AG04450 (cell line): ENCODE measurements at regions not wholly inside any gene's neighbourhood (a gene's known extent, or its start where the extent isn't known, plus 50 kb on each side); places are given as distances from the start of the nearest gene placed in this dataset.

ENCODE experiments used
- CTCF ChIA-PET: fragments of 300-600, 350-600 bp; formaldehyde crosslinking; extraction: SDS; loops from one replicate; lab custom pipeline; 2022; ENCODE audit warnings: antibody characterized with exemption, inconsistent platforms; lab: Charles Lee
- POLR2A ChIA-PET: fragments of 350-600 bp; formaldehyde crosslinking; extraction: SDS; loops from one replicate; lab custom pipeline; 2021; ENCODE audit warnings: antibody characterized with exemption, inconsistent platforms; lab: Yijun Ruan, JAX
- DNase-seq: peaks from one replicate; pipeline ENCODE4 v3.0.0-alpha.2; 2011; ENCODE audit warnings: low read depth, low spot score
- H3K27ac ChIP-seq: one replicate; pipeline ENCODE4 v1.5.1; 2012; ENCODE audit warnings: low read depth, low read length, control low read depth
- H3K27me3 ChIP-seq: one replicate; pipeline ENCODE4 v1.6.0; 2012; ENCODE audit warnings: low read length; ENCODE audit not compliant: control insufficient read depth, insufficient read depth
- H3K4me3 ChIP-seq: 2 replicates; pipeline ENCODE4 v1.5.1; 2011; ENCODE audit warnings: mild to moderate bottlenecking, low read depth, low read length, control low read depth
- H3K9me3 ChIP-seq: 2 replicates; pipeline ENCODE4 v1.5.1; 2012; ENCODE audit warnings: low read length; ENCODE audit not compliant: control insufficient read depth, insufficient read depth
- CTCF ChIP-seq: IDR thresholded peaks from 2 replicates; pipeline ENCODE4 v1.5.1; 2011; ENCODE audit warnings: low read depth, low read length, control low read depth, inconsistent platforms

- Histone ChIP-seq H3K9me3 (no peaks in the 10 kb centered on the region), H3K27ac (no peak overlapping the region), H3K27me3 (no peaks in the 10 kb centered on the region), H3K4me3 (no peak overlapping the region)
- CTCF ChIA-PET = no interaction called here
- TF ChIP-seq CTCF = no peak
- DNase-seq = no peak
- POLR2A ChIA-PET = no interaction called here
These were observed 88.8 kb upstream of the DYRK2 start for GRCh38 chr12:67559751-67560150.

- CTCF ChIA-PET = no interaction called here
These were observed 85.8 kb upstream of the DYRK2 start for GRCh38 chr12:67562513-67563287.

GRCh38 chr12:67568055-67568454 lies 80.5 kb upstream of the DYRK2 start:
- H3K27ac ChIP-seq = no peak overlapping the region
- no peaks in the 10 kb centered on the region for H3K9me3 ChIP-seq
- no peak overlapping the region for H3K4me3 ChIP-seq
- ChIA-PET CTCF (no interaction called here), POLR2A (no interaction called here)
- no peak for DNase-seq
- H3K27me3 ChIP-seq = no peaks in the 10 kb centered on the region
- no peak for TF ChIP-seq CTCF

More at GRCh38 chr12:67562513-67563287, 85.8 kb upstream of the DYRK2 start:
- no peak for DNase-seq
- no peak for TF ChIP-seq CTCF
- Histone ChIP-seq H3K27ac (no peak overlapping the region), H3K4me3 (no peak overlapping the region), H3K9me3 (no peaks in the 10 kb centered on the region), H3K27me3 (no peaks in the 10 kb centered on the region)
- POLR2A ChIA-PET = no interaction called here

GRCh38 chr12:67572492-67572891 lies 76.1 kb upstream of the DYRK2 start:
- Histone ChIP-seq H3K27ac (no peak overlapping the region), H3K27me3 (no peaks in the 10 kb centered on the region), H3K9me3 (no peaks in the 10 kb centered on the region), H3K4me3 (no peak overlapping the region)
- POLR2A ChIA-PET = no interaction called here
- CTCF ChIA-PET = no interaction called here
- no peak for DNase-seq
- no peak for TF ChIP-seq CTCF

GRCh38 chr12:67573566-67573965 lies 75.0 kb upstream of the DYRK2 start:
- H3K4me3 ChIP-seq = no peak overlapping the region
- TF ChIP-seq CTCF = no peak
- DNase-seq = no peak
- ChIA-PET CTCF (no interaction called here), POLR2A (no interaction called here)
- H3K9me3 ChIP-seq = no peaks in the 10 kb centered on the region
- no peaks in the 10 kb centered on the region for H3K27me3 ChIP-seq
- H3K27ac ChIP-seq = no peak overlapping the region
